EL (cell line): ENCODE measurements at regions not wholly inside any gene's neighbourhood (a gene's known extent, or its start where the extent isn't known, plus 50 kb on each side); places are given as distances from the start of the nearest gene placed in this dataset.
"Not testable (repeated sequence)": the region's sequence is repeated elsewhere in the genome, so short reads cannot be mapped to it uniquely, and the experiment has no call there.

ENCODE experiments used
- DNase-seq: peaks from one replicate; pipeline ENCODE4 v3.0.0-alpha.2; 2016

DNA sequence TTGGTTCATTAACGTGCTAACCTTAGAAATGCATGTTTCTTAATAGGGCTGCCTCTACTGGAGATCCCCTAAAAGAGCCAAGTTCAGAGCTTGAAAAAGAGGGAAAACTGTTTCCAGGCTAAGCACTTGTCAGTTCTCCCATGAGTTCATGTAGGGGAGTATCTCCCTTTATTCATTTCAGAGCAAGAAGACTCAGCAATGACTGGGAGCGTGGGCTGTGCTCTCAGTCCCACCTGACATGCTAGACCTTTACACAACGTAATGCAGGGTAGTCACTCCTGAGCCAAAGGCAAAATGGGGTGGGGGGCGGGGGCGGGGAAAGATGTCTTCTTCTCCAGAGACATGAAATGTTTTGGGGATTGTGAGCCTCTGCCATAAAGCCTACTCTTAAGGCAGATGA lies 420.1 kb upstream of the MCTP2 start:
- no peak for DNase-seq

DNA sequence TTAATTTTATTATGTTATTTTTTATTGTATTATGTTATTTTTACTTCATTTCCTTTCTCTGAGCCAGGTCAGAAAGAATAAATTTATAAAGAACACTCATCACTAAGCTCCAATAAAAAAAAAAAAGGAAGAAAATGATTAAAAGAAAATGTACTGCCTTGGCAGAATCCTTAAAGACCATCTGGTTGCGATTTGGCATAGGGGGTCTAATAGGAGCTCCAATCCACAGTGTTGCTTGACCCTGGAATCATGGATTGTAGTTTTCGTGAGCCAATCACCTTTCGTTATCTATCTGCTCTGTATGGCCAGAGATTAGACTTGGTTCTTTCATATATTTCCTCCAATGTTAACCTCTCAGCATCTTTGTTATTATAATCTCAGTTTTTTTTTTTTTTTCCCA lies 421.8 kb upstream of the MCTP2 start:
- no peak for DNase-seq

DNA sequence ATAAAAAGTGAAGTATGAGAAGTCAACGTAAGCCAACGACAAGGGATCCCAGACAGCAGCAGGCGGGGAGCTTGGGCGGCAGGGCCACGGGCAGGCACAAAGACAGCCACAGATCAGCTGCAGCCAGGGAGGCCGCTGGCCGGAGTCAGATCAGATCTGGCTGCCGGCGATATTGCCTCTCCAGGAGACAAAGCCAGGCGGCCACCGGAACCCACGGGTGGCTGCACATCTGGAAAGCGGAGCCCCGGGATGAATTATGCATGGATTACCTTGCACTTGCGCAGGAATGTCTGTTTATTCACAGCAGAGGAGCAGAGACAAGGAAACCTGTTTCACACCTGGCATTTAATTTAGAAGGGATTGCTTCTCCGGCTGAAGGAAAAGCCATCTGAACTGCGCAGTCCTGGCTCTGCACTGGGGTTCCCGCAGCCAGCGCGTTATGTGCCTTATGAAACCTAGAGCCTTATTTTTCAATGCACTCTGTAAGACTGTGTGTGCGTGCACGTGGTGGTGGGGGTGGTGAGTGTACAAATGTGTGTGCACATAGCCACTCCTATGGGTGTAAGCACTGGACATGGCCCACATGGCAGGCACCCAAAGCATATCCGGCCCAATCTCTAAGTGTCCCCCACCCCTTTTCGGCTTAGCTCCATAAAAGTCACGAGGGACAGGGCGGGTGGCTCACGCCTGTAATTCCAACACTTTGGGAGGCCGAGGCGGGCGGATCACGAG lies 427.8 kb upstream of the MCTP2 start:
- no peak for DNase-seq

DNA sequence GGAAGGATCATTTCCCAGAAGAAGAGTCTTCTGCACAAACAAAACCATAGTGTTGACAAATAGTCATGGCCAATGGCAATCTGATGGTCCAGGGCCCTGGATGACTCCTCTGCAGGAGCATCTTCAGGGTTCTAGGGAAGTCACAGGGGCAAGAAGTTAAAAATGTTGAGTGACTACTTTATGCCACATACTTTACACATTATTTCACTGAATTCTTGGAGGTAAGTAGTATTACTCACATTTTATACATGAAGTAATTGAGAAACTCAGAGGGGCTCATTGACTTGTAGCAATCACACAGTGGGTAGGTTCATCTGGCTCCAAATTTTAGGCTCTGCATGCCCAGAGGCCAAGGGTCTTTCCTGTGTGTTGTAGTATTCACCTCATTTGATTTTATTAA lies 430.2 kb upstream of the MCTP2 start:
- no peak for DNase-seq

DNA sequence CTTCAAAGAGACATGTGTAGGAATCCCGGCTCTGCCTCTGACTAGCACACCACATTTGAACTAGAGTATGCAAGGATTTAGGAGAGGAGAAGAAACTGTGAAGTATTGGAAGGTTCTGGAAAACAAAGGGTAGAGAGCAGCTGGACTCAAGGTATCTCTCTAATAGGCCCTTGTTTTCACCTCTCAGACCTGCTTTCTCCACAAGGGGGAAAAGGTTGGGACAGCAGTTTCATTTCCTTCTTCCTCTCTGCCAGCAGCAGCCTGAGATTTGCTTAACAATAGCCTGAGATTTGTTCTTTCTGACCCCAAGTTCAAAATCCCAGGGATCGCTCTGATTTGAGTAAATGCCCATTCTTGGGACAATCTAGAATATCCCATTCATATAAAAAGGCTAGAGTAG lies 430.6 kb upstream of the MCTP2 start:
- DNase-seq = no peak

DNA sequence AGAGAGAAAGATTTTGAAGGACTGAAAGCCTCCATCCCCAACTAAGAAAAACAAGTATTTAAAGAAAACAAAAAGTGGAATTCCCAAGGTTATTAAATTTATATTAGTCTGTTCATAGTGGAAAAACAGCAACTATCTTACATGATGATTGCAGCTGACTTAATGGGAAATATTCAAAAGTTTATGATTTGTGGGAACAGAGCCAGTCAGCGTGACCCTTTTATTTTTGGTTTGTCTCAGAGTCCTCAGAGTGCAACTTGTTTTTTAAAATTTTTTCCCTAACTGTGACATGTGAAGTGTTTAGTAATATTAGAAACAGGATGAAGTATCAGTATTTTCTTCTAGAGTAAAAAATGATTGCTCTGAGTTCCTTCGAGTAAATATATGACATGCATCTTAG lies 441.9 kb upstream of the MCTP2 start:
- no peak for DNase-seq

DNA sequence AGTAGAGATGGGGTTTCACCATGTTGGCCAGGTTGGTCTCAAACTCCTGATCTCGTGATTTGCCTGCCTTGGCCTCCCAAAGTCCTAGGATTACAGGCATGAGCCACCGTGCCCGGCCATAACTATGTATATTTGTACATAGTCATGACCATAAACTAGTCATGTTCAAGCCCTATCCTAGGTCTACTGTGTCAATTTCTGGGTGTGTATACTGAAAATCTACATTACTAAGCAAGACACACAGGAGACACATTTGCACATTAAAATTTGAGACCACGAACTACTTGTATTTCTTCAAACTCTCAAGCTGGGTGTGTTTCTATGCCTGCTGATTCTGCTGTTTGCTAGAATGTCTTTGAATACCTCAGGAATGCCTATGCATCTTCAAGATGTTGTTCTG lies 451.3 kb upstream of the MCTP2 start:
- DNase-seq = no peak

DNA sequence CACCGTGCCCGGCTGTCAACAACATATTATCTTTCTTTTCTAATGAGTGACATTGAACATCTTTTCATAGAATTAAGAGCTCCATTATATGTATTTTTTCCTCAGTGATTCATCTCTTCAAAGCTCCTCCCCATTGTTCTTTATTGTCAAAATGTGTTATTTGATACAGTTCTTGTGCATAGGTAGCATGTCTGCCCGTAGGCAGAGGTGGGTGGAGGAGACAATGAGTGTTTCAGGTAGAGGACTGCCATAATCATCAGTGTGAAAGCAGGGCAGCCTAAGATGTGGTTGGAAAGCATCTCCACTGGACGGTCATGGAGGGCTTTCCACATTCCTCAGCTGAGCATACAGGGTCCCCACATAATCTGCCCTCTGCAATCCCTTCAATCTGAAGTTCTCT lies 452.0 kb upstream of the MCTP2 start:
- no peak for DNase-seq

DNA sequence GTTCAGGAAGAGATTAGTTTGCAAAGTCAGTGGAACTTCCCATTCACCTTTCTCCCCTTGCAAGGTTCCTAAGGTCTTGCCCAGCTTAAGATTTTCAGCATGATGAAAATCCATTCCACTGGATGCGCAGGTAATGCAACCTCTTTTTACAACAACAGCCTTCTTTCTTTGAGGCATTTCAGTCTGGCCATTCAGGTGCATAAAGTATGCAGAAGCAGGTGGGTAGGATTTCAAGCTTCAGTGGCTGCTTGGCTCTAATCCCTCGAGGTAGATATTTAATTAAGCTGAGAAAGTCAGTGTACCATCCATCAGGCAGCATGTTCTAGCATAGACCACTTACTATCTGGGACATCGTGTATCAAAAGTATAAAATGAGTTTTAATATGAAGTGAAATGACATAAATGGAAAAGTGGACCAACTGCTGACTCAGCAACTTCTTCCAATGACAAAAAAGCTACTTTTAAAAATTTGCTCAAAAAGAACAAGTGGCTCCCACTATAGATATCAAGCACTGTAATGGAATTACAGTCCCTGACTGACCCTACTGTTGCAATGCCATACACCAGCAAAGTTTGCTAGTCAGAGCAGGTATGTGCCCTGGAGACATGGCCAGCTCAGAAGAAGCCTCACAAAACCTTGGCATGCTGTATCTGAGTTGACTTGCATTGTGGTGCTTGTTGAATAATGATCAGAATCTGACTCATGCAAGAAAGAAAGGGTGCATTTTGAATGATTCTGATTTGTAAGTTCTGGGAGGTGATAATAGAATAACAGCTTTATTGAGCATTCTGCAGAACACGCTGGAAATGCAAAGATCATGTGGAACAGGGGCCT lies 459.9 kb upstream of the MCTP2 start:
- no peak for DNase-seq

DNA sequence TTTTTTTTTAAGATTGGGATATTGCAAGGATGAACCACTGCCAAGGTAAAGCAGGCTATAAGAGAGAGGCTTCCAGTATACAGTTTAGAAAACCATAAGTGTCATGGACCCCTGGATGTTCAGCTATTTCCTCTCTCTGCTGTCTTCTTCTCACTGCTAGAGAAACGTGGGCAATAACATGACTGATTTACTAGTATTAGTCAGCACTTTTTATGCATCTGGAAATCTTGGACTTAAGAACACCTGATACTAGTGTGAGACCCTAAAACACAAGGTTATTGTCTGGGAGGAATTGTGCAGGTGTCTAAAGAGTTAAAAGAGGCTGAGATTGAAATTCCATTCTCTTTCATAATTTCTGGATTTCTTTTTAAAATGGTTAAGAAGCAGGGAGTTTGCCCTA lies 460.6 kb upstream of the MCTP2 start:
- no peak for DNase-seq

DNA sequence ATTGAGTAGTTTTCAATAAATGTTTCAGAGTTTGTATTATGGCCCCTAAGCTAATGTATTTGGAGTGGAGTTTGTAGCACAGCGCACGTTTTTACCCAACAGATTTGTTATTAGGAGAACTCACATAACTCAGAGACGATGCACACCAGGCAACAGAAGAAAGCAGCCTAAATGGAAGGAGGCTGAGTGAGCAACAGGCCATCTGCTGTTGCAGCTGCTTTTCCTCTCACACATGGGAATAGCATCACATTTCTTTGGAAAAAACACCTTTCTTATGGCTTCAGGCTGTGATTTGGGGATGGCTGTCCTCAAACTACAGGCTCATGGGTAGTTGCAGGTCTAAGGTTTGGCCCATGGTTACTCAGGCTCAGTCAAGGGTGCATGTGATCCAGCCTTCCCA lies 469.3 kb upstream of the MCTP2 start:
- no peak for DNase-seq

DNA sequence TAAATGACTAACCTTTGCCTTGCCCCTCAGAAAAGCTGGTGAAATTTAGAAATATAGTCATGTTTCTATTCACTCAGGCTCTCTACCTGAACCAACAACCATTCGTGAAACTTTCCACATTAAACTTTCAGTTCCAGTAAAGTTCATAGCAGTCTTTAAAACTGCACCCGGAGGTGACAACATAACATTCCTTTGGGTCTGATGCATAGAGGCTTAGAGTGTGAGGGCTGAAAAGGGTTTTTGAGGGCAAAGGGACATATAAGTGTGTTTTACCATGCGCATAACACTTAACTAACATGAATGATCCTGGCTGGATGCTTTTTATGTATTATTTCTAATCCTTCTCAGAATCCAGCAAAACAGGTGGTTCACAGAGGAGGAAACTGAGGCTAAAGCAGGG lies 471.7 kb upstream of the MCTP2 start:
- no peak for DNase-seq

DNA sequence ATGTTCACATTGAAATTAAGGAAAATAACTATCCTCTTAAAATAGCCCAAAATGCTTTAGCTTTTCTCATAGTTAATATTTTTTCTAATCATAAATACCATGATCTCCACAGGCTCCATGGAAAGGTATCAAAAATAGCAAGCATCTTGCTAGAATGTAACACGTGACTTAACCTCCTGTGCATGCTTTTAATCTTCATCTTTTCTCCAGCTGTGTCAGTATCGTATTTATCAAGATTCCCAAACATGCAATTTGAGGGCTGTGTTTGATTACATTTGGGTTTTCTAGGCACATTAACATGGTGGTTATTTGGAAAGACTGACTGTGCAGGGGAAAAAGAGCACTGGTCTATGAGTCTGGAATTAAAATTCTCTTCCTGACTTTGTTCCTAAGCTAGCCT lies 472.5 kb upstream of the MCTP2 start:
- DNase-seq = no peak

DNA sequence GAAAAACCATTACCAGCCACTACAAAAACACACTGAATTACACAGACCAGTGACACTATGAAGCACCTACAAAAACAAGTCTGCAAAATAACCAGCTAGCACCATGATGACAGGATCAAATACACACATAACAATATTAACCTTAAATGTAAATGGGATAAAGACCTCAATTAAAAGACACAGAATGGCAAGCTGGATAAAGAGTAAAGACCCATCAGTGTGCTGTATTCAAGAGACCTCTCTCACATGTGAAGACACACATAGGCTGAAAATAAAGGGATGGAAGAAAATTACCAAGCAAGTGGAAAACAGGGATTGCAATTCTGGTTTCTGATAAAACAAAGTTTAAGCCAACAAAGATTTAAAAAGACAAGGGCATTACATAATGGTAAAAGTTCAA lies 482.7 kb upstream of the MCTP2 start:
- DNase-seq = no peak

DNA sequence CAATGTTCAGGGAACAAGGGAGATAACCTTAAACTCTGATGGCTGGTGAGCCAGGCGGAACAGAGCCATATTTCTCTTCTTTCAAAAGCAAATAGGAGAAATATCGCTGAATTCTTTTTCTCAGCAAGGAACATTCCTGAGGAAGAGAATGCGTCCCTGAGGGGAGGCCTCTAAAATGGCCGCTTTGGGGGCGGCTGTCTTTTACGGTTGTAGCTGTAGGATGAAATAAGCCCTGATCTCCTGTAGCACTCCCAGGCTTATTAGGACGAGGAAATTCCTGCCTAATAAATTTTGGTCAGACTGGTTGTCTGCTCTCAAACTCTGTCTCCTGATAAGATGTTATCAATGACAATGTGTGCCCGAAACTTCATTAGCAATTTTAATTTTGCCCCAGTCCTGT lies 496.4 kb upstream of the MCTP2 start:
- DNase-seq = not testable (repeated sequence)

DNA sequence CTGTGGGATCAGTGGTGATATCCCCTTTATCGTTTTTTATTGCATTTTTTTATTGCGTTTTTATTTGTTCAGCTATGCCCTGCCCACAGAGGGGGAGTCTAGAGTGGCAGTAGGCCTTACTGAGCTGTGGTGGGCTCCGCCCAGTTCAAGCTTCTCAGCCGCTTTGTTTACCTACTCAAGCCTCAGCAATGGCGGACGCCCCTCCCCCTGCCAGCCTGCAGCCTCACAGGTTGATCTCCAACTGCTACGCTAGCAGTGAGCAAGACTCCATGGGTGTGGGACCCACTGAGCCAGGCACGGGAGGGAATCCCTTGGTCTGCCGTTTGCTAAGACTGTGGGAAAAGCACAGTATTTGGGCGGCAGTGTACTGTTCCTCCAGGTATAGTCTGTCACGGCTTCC lies 500.6 kb upstream of the MCTP2 start:
- DNase-seq = no peak

DNA sequence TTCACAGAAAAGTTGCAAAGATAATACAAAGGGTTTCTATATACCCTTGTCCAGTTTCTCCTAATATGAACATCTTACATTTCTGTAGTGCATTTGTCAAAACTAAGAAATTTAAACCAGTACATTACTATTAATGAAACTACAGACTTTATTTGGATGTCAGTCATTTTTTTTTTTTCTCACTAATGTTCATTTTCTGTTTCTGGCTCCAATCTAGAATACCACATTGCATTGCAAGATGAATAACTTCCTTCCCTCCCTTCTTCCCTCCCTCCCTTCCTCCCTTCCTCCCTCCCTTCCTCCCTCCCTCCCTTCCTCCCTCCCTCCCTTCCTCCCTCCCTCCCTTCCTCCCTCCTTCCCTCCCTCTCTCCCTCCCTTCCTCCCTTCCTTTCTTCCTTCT lies 509.2 kb upstream of the MCTP2 start:
- DNase-seq = no peak

DNA sequence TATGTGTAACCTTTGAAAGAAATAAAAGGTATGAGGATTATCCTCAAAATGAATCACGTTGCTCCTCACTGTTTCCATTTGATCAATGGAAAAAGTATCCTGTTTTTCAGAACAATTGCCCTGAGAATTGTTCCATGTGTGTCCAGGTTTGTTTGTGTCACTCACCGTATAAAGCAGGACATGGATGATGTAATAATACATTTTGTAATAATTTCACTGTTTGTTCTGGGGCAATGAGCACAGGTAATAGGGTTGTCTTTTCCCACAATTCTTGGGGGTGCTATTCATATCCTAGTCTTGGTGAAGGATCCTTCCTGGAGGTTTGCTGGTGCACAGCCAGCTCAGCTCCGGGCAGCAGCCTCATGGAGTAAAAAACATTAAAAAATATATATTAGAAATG lies 510.8 kb upstream of the MCTP2 start:
- no peak for DNase-seq

DNA sequence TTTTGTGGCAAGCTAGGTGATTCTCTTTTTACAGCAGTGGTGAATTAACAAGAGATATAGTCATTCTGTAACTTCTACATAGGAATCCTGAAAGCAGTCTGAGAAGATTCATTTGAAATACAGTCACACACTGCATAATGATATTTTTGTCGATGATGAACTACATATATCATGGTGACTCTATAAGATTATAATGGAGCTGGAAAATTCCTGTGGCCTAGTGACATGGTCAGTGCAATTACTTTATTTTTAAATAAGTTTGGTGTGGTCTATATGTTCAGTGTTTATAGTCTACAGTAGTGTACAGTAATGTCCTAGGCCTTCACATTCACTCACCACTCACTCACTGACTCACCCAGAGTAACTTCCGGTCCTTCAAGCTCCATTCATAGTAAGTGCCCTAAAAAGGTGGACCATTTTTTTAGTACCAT lies 511.4 kb upstream of the MCTP2 start:
- no peak for DNase-seq

DNA sequence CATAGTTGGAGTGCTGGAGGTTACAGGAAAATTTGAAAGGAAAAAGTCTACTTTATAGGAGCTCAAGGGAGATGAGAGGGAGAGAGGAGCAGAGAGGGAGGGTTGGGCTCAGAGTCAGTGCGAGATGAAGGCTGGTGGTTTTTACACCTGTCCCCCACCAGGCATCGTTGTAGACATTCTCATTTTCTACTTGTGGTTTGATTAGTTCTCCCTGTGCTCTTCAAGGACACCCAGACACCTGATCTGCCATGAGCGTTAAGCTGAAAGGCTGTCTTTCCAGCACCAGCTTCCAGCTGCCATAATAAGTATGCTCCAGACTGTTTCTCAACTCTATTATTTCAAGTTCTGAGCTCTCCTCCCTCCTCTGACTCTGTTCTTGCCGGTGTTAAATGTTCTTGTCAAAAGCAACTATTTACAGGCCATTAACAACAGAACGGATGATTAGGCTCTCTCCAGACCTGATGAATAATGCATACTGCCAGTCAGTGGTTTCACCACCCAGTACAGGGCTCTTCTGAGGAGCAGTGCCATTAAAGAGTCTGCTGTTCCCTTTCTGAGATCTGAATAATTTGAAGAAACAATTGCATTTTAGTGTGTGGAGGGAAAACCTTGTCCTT lies 514.6 kb upstream of the MCTP2 start:
- no peak for DNase-seq

DNA sequence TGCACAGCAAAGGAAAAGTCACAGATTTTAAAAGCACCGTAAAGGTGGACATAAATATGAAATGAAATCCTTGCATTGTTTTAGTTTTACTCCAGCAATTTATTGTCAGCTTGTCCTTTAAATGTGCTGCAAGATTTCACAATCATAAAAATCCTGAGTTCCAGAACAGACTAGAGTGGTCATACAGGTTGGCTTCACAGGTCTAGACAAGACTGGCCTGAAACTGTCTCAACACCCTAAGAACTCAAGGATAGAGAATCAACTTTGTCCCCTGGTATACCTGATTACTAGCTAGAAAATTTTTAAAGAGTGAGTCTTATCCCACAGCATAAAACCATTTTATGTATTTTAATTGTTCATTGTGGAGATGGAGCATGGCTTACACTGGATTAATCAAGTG lies 521.7 kb upstream of the MCTP2 start:
- no peak for DNase-seq

DNA sequence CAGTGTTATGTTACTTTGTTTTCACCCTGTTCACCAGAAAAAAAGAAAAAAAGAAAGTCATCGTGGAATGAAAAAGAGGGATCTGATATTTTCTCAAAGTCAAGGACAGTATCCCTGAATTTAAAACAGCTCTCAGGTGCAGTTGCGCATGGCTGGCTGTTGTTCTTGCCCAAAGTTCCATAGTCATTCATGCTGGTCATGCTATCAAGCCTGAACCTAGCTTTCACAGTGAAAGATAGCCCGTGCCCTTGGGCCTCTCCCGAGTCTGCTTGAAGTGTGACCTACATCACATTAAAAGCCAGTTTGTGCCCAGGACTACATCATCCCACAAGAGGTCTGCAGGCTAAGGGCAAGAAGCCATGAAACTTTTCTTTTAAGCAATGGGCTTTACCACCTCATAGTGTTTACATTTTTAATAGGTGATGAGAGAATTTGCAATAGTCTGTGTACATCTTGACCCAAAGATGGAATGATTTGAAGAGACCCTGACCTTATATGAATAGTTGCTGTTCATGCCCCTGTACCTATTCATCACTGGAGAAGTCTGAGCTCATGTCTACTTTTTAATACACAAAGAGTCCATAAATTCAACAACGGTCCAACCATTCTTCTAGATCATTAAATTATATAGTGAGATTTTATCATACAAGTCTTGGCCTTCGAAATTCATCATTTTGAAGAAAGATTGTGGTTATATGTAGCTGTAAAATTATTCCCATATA lies 522.5 kb upstream of the MCTP2 start:
- DNase-seq = no peak

DNA sequence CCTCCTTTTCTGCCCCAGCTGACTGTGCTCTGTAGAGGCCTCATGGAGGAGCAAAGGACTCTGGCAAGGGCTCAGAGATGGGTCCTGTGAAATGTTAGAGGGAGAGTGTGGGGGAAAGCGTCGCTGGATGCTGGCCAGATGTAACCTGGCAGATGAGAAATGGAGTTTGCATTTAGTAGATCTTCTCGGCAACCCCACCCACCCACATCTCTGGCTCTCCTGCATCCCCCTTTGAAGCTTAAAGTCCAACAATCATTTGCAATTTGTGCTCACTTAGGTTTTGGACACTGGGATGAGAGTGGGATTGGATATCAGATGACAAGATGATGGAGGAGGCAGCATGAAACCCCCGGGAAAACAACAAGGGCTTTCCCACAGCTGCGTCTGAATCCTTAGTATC lies 523.6 kb upstream of the MCTP2 start:
- no peak for DNase-seq
